Lower leg skin (tissue), 3 donors: ENCODE measurements at regions not wholly inside any gene's neighbourhood (a gene's known extent, or its start where the extent isn't known, plus 50 kb on each side); places are given as distances from the start of the nearest gene placed in this dataset.

ENCODE experiments used
- CTCF ChIP-seq, 3 donors: fragments of 450-650 bp; IDR thresholded peaks; one replicate each; pipeline ENCODE4 v1.5.1; 2016; ENCODE audit warnings: antibody characterized with exemption in 3 of 3, mild to moderate bottlenecking in 3 of 3, moderate library complexity in 2 of 3
- POLR2A ChIP-seq, 2 donors: fragments of 450-650 bp; IDR thresholded peaks; one replicate each; pipeline ENCODE4 v1.6.1; 2016 to 2017; ENCODE audit warnings: antibody characterized with exemption in 2 of 2, mild to moderate bottlenecking in 1 of 2, moderate library complexity in 1 of 2

GRCh38 chr2:106020032-106020431 is 174.1 kb downstream of the UXS1 start:
- TF ChIP-seq CTCF (IDR thresholded peaks at IDR 0.05) (no peak), POLR2A (IDR thresholded peaks at IDR 0.05) (no peak)
